CD4-positive, CD25-positive, alpha-beta regulatory T cell (primary cell): ENCODE measurements at regions not wholly inside any gene's neighbourhood (a gene's known extent, or its start where the extent isn't known, plus 50 kb on each side); places are given as distances from the start of the nearest gene placed in this dataset.

Source experiments
- ATAC-seq, 2 donors: fragments of 150-1000 bp; cut with Tn5 transposase; one replicate each; pipeline ENCODE4 v1.10.0; 2021; ENCODE audit warnings: low read depth in 2 of 2, moderate number of reproducible peaks in 2 of 2, moderate library complexity in 1 of 2
- DNase-seq, 3 donors: peaks; one replicate each; pipeline versions ENCODE4 v3.0.0 to v3.0.0-alpha.2; 2012 to 2022; ENCODE audit warnings: mixed read lengths in 1 of 3
- H3K27ac ChIP-seq: one replicate; pipeline ENCODE4 v1.7.0; 2013; ENCODE audit warnings: mild to moderate bottlenecking, low read length; ENCODE audit not compliant: insufficient read depth, poor library complexity, severe bottlenecking
- H3K27me3 ChIP-seq: one replicate; pipeline ENCODE4 v1.7.0; 2013; ENCODE audit warnings: low read length; ENCODE audit not compliant: control insufficient read depth, insufficient read depth
- H3K36me3 ChIP-seq: one replicate; pipeline ENCODE4 v1.7.0; 2013; ENCODE audit warnings: mild to moderate bottlenecking, low read length, moderate library complexity; ENCODE audit not compliant: control insufficient read depth, insufficient read depth
- H3K4me1 ChIP-seq: 2 replicates; pipeline ENCODE4 v1.7.0; 2013; ENCODE audit warnings: mild to moderate bottlenecking, low read length; ENCODE audit not compliant: insufficient read depth, control insufficient read depth, poor library complexity, severe bottlenecking
- H3K4me3 ChIP-seq: one replicate; pipeline ENCODE4 v1.7.0; 2013; ENCODE audit warnings: low read depth, mild to moderate bottlenecking, low read length, moderate library complexity
- H3K9me3 ChIP-seq, 2 experiments: 1 replicate in 1 of 2; 2 replicates in 1 of 2; pipeline ENCODE4 v1.7.0; 2013; ENCODE audit warnings: low read length in 2 of 2, mild to moderate bottlenecking in 1 of 2, moderate library complexity in 1 of 2; ENCODE audit not compliant: control insufficient read depth in 2 of 2
- H3K27ac Mint-ChIP-seq, 3 donors: one replicate each; pipeline ENCODE4 v1.8.0; 2020 to 2022; ENCODE audit warnings: mild to moderate bottlenecking in 3 of 3, mixed read lengths in 3 of 3, moderate library complexity in 2 of 3
- H3K27me3 Mint-ChIP-seq: one replicate; pipeline ENCODE4 v1.8.0; 2022; ENCODE audit warnings: mild to moderate bottlenecking, mixed read lengths
- H3K36me3 Mint-ChIP-seq: one replicate; pipeline ENCODE4 v1.8.0; 2020; ENCODE audit warnings: mixed read lengths
- H3K4me1 Mint-ChIP-seq, 4 donors: one replicate each; pipeline ENCODE4 v1.8.0; 2020 to 2022; ENCODE audit warnings: mixed read lengths in 4 of 4, mild to moderate bottlenecking in 1 of 4
- H3K4me3 Mint-ChIP-seq, 4 donors: one replicate each; pipeline ENCODE4 v1.8.0; 2020 to 2022; ENCODE audit warnings: mild to moderate bottlenecking in 4 of 4, mixed read lengths in 4 of 4, moderate library complexity in 3 of 4
- H3K9me3 Mint-ChIP-seq, 7 donors: one replicate each; pipeline ENCODE4 v1.8.0; 2020 to 2022; ENCODE audit warnings: mixed read lengths in 7 of 7, mild to moderate bottlenecking in 3 of 7, moderate library complexity in 2 of 7

DNA sequence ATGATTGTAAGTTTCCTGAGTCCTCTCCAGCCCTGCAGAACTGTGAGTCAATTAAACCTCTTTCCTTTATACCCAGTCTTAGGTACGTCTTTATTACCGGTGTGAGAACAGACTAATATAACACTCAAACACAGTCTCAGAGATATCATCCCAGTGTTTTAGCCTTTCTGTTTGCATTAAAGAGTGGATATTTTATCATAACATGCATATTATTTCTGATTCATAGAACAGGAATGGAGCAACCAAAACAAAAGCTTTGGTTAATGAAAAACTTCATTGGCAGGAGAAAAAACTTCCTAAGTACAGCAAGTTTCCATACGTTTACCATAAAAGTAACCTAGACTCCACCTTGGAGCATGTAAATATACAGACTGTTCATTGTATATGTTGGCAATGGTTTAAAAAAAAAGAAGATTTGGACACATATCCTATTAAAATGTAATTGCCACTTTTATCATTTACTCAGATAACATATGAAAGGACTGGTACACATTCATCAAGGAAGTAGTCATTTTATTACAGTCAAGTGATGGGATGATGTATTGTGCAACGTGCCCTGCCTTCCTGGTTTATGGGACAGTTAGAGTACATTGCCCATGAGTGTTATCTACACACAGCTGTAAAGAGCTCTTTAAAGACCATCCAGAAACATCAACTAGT, 144.8 kb downstream of the ETS2 start:
- no peak for DNase-seq
- no peak for ATAC-seq
- Mint-ChIP-seq H3K4me1 (no peaks in the 10 kb centered on the region), H3K27me3 (no peaks in the 10 kb centered on the region), H3K27ac (no peak overlapping the region), H3K36me3 (no peaks in the 10 kb centered on the region), H3K4me3 (no peak overlapping the region), H3K9me3 (peaks cover 0 to 14% (median 0%) of the 10 kb centered on the region in 7 donors)
- no peak overlapping the region for H3K4me3 ChIP-seq
- peaks cover 0 to 2% of the 10 kb centered on the region in 2 experiments for H3K9me3 ChIP-seq
- no peak overlapping the region for H3K27ac ChIP-seq
- H3K36me3 ChIP-seq: no peaks in the 10 kb centered on the region
- no peaks in the 10 kb centered on the region for H3K27me3 ChIP-seq
- H3K4me1 ChIP-seq: no peaks in the 10 kb centered on the region

GRCh38 chr21:38949070-38949380, 143.3 kb downstream of the ETS2 start:
- Mint-ChIP-seq H3K27me3 (no peaks in the 10 kb centered on the region), H3K4me3 (no peak overlapping the region)

DNA sequence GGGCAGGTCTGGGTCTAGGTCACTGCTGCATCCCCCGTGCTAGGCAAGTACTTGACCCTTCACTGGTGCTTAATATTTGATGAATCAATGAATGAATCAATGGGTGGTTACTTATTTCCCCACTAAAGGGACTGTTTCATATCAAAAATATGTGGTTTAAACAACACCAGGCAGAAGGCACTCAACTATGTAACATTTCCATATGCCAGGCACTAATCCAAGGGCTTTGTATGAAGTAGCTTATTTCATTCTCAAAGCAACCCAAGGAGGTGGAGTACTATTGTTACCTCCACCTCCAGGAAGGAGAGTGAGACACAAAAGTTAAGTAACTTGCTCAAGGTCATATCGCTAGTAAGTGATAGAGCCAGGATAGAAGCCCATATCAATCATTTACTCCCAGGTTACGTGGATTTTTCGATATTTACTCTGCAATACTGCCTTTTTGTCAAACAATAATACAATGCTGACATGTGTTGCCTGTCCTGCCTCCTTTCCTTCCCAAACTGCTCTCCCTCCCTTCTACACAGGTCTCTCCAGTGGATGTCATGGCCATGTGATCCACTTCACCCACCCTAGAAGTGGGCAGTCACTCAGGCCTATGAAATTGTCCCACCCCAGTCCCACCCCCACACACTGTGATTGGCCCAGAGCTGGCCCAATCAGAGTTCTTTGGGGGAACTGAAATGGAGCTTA, 142.8 kb downstream of the ETS2 start:
- H3K36me3 Mint-ChIP-seq: no peaks in the 10 kb centered on the region
- peaks cover 0 to 14% (median 0%) of the 10 kb centered on the region in 7 donors for H3K9me3 Mint-ChIP-seq
- no peaks in the 10 kb centered on the region for H3K27me3 ChIP-seq
- H3K27ac ChIP-seq: no peak overlapping the region
- no peaks in the 10 kb centered on the region for H3K4me1 ChIP-seq
- no peaks in the 10 kb centered on the region for H3K36me3 ChIP-seq
- no peak overlapping the region for H3K4me3 ChIP-seq
- DNase-seq (no peak), ATAC-seq (no peak)
- no peaks in the 10 kb centered on the region for H3K4me1 Mint-ChIP-seq
- H3K27ac Mint-ChIP-seq: no peak overlapping the region
- H3K9me3 ChIP-seq: peaks cover 0 to 2% of the 10 kb centered on the region in 2 experiments
- H3K4me3 Mint-ChIP-seq: no peak overlapping the region
- H3K27me3 Mint-ChIP-seq: no peaks in the 10 kb centered on the region

More at GRCh38 chr21:38949070-38949380, 143.3 kb downstream of the ETS2 start:
- Histone ChIP-seq H3K9me3 (peaks cover 0 to 2% of the 10 kb centered on the region in 2 experiments), H3K4me3 (no peak overlapping the region), H3K27me3 (no peaks in the 10 kb centered on the region), H3K27ac (no peak overlapping the region), H3K4me1 (no peaks in the 10 kb centered on the region), H3K36me3 (no peaks in the 10 kb centered on the region)
- Mint-ChIP-seq H3K27ac (no peak overlapping the region), H3K36me3 (no peaks in the 10 kb centered on the region), H3K9me3 (peaks cover 0 to 14% (median 0%) of the 10 kb centered on the region in 7 donors), H3K4me1 (no peaks in the 10 kb centered on the region)
- ATAC-seq (no peak), DNase-seq (no peak)

GRCh38 chr21:38945545-38946245, 140.0 kb downstream of the ETS2 start:
- ATAC-seq (no peak), DNase-seq (no peak)
- H3K27me3 ChIP-seq: no peaks in the 10 kb centered on the region
- Mint-ChIP-seq H3K9me3 (peaks cover 0 to 14% (median 0%) of the 10 kb centered on the region in 7 donors), H3K4me3 (no peak overlapping the region), H3K27me3 (no peaks in the 10 kb centered on the region), H3K36me3 (no peaks in the 10 kb centered on the region), H3K27ac (no peak overlapping the region), H3K4me1 (no peaks in the 10 kb centered on the region)
- H3K27ac ChIP-seq: no peak overlapping the region
- no peaks in the 10 kb centered on the region for H3K36me3 ChIP-seq
- peaks cover 0 to 2% of the 10 kb centered on the region in 2 experiments for H3K9me3 ChIP-seq
- H3K4me1 ChIP-seq: no peaks in the 10 kb centered on the region
- H3K4me3 ChIP-seq: no peak overlapping the region

DNA sequence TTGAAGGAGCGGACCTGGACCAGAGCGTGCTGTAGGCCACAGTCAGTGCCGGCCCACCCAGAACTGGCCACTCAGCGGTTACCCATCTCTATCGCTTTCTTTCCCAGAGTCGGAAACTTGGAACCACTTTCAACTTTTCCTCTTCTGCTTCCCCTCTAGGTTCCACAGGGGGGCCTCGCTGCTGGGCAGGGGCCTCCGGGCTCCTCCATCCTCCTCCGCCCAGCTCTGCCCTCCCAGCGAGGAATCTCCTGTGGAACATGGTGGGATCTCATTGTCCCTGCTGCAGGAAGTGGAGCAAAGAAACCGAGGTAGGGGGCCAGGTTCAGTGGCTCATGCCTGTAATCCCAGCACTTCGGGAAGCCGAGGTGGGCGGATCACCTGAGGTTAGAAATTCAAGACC, 139.2 kb downstream of the ETS2 start:
- H3K4me1 Mint-ChIP-seq: no peaks in the 10 kb centered on the region
- Histone ChIP-seq H3K4me1 (no peaks in the 10 kb centered on the region), H3K4me3 (no peak overlapping the region), H3K36me3 (no peaks in the 10 kb centered on the region), H3K27me3 (no peaks in the 10 kb centered on the region), H3K9me3 (peaks cover 0 to under 1% of the 10 kb centered on the region in 2 experiments), H3K27ac (no peak overlapping the region)
- no peaks in the 10 kb centered on the region for H3K27me3 Mint-ChIP-seq
- no peaks in the 10 kb centered on the region for H3K36me3 Mint-ChIP-seq
- H3K9me3 Mint-ChIP-seq: peaks cover 0 to 9% (median 0%) of the 10 kb centered on the region in 7 donors
- H3K4me3 Mint-ChIP-seq: no peak overlapping the region
- H3K27ac Mint-ChIP-seq: no peak overlapping the region
- ATAC-seq (no peak), DNase-seq (no peak)

- peaks cover 0 to 9% (median 0%) of the 10 kb centered on the region in 7 donors for H3K9me3 Mint-ChIP-seq
- no peaks in the 10 kb centered on the region for H3K27me3 ChIP-seq
- H3K4me1 Mint-ChIP-seq: no peaks in the 10 kb centered on the region
- H3K4me3 ChIP-seq: no peak overlapping the region
- H3K27me3 Mint-ChIP-seq: no peaks in the 10 kb centered on the region
- H3K36me3 ChIP-seq: no peaks in the 10 kb centered on the region
- H3K27ac ChIP-seq: no peak overlapping the region
- no peaks in the 10 kb centered on the region for H3K4me1 ChIP-seq
- no peaks in the 10 kb centered on the region for H3K36me3 Mint-ChIP-seq
- no peak overlapping the region for H3K4me3 Mint-ChIP-seq
- DNase-seq (no peak), ATAC-seq (no peak)
- no peak overlapping the region for H3K27ac Mint-ChIP-seq
- H3K9me3 ChIP-seq: no peaks in the 10 kb centered on the region
Measured at GRCh38 chr21:38944402-38944801, 138.7 kb downstream of the ETS2 start.

- ATAC-seq (no peak), DNase-seq (no peak)
- Histone ChIP-seq H3K36me3 (no peaks in the 10 kb centered on the region), H3K27ac (no peak overlapping the region), H3K9me3 (no peaks in the 10 kb centered on the region), H3K4me3 (no peak overlapping the region), H3K27me3 (no peaks in the 10 kb centered on the region), H3K4me1 (no peaks in the 10 kb centered on the region)
- Mint-ChIP-seq H3K27ac (no peak overlapping the region), H3K36me3 (no peaks in the 10 kb centered on the region), H3K4me3 (no peak overlapping the region), H3K4me1 (peaks cover 0 to 5% (median 1%) of the 10 kb centered on the region in 4 donors), H3K27me3 (no peaks in the 10 kb centered on the region), H3K9me3 (peaks cover 0 to 9% (median 0%) of the 10 kb centered on the region in 7 donors)
Measured at GRCh38 chr21:38942748-38943211, 137.1 kb downstream of the ETS2 start.
